ENCODE measurements at regions not wholly inside any gene's neighbourhood (a gene's known extent, or its start where the extent isn't known, plus 50 kb on each side); places are given as distances from the start of the nearest gene placed in this dataset.
A peak's percentile ranks its signal among the peaks of the same experiment; 100 is the strongest.

- in situ Hi-C loops (cut with HindIII; ENCODE audit: low sequenced_read_pairs): no loop called here
- DNase-seq (ENCODE audit: low read depth, low spot score): no peak
- H3K4me3 ChIP-seq (ENCODE audit: low read depth, low read length): no peak overlapping the region
- no peak for TF ChIP-seq CTCF (IDR thresholded peaks at IDR 0.05; ENCODE audit: low read depth, low read length)
Measured at GRCh38 chr2:120519469-120519868, 173.5 kb downstream of the INHBB start.

GRCh38 chr2:120520454-120520853 is 174.5 kb downstream of the INHBB start:
- TF ChIP-seq CTCF (IDR thresholded peaks at IDR 0.05; ENCODE audit: low read depth, low read length): no peak

GRCh38 chr2:120520929-120521912 is 175.3 kb downstream of the INHBB start:
- no peak overlapping the region for H3K4me3 ChIP-seq (ENCODE audit: low read depth, low read length)
- DNase-seq (ENCODE audit: low read depth, low spot score): peak; percentile 15
- in situ Hi-C loops (cut with HindIII; ENCODE audit: low sequenced_read_pairs): no loop called here
- TF ChIP-seq CTCF (IDR thresholded peaks at IDR 0.05; ENCODE audit: low read depth, low read length): peak; percentile 90

More at GRCh38 chr2:120520454-120520853, 174.5 kb downstream of the INHBB start:
- in situ Hi-C loops (cut with HindIII; ENCODE audit: low sequenced_read_pairs): no loop called here
- DNase-seq (ENCODE audit: low read depth, low spot score): no peak
- H3K4me3 ChIP-seq (ENCODE audit: low read depth, low read length): no peak overlapping the region

- no peak overlapping the region for H3K4me3 ChIP-seq (ENCODE audit: low read depth, low read length)
- TF ChIP-seq CTCF (IDR thresholded peaks at IDR 0.05; ENCODE audit: low read depth, low read length): no peak
- no peak for DNase-seq (ENCODE audit: low read depth, low spot score)
- in situ Hi-C loops (cut with HindIII; ENCODE audit: low sequenced_read_pairs): no loop called here
Measured at GRCh38 chr2:120522151-120522751, 176.3 kb downstream of the INHBB start.

GRCh38 chr2:120523766-120524165 is 177.8 kb downstream of the INHBB start:
- TF ChIP-seq CTCF (IDR thresholded peaks at IDR 0.05; ENCODE audit: low read depth, low read length): no peak
- H3K4me3 ChIP-seq (ENCODE audit: low read depth, low read length): no peak overlapping the region
- in situ Hi-C loops (cut with HindIII; ENCODE audit: low sequenced_read_pairs): no loop called here
- no peak for DNase-seq (ENCODE audit: low read depth, low spot score)

GRCh38 chr2:120524174-120524573 is 178.2 kb downstream of the INHBB start:
- no peak for TF ChIP-seq CTCF (IDR thresholded peaks at IDR 0.05; ENCODE audit: low read depth, low read length)
- in situ Hi-C loops (cut with HindIII; ENCODE audit: low sequenced_read_pairs): no loop called here
- H3K4me3 ChIP-seq (ENCODE audit: low read depth, low read length): no peak overlapping the region
- DNase-seq (ENCODE audit: low read depth, low spot score): no peak

Data from astrocyte of the spinal cord (primary cell).